GM23338 (cell line): ENCODE measurements at regions not wholly inside any gene's neighbourhood (a gene's known extent, or its start where the extent isn't known, plus 50 kb on each side); places are given as distances from the start of the nearest gene placed in this dataset.

ENCODE experiments used
- ATAC-seq: fragments of 200-7000 bp; cut with Tn5 transposase; 3 replicates; pipeline ENCODE4 v1.9.1; 2020
- DNase-seq: peaks from one replicate; pipeline ENCODE4 v3.0.0-alpha.2; 2015; ENCODE audit warnings: low spot score
- H2AFZ ChIP-seq: fragments of 200-600 bp; sonication (generic); 2 replicates; pipeline ENCODE4 v1.8.0; 2016; ENCODE audit warnings: antibody characterized with exemption, mild to moderate bottlenecking, moderate library complexity
- H3F3A ChIP-seq: fragments of 200-600 bp; sonication (generic); replicated peaks from 2 replicates; pipeline ENCODE4 v1.8.0; 2017; ENCODE audit warnings: antibody characterized with exemption, mixed run types, low read depth
- H3K27ac ChIP-seq: fragments of 200-600 bp; sonication (generic); 2 replicates; pipeline ENCODE4 v1.6.1; 2016; ENCODE audit warnings: low read depth
- H3K27me3 ChIP-seq: fragments of 200-600 bp; sonication (generic); 2 replicates; pipeline ENCODE4 v1.8.0; 2016; ENCODE audit warnings: mild to moderate bottlenecking, mixed run types, moderate library complexity; ENCODE audit not compliant: insufficient read depth
- H3K36me3 ChIP-seq: fragments of 200-600 bp; sonication (generic); 2 replicates; pipeline ENCODE4 v1.8.0; 2016; ENCODE audit warnings: mild to moderate bottlenecking; ENCODE audit not compliant: insufficient read depth
- H3K4me1 ChIP-seq: fragments of 200-600 bp; sonication (generic); 2 replicates; pipeline ENCODE4 v1.8.0; 2016; ENCODE audit warnings: mild to moderate bottlenecking, moderate library complexity; ENCODE audit not compliant: insufficient read depth
- H3K4me2 ChIP-seq: fragments of 200-600 bp; sonication (generic); 2 replicates; pipeline ENCODE4 v1.7.1; 2017; ENCODE audit warnings: mixed run types
- H3K4me3 ChIP-seq: fragments of 200-600 bp; sonication (generic); 2 replicates; pipeline ENCODE4 v1.6.1; 2016; ENCODE audit warnings: mixed run types
- H3K79me2 ChIP-seq: fragments of 200-600 bp; sonication (generic); replicated peaks from 2 replicates; pipeline ENCODE4 v1.8.0; 2017; ENCODE audit warnings: mild to moderate bottlenecking; ENCODE audit not compliant: insufficient read depth
- H3K9me2 ChIP-seq: fragments of 200-600 bp; sonication (generic); 2 replicates; pipeline ENCODE4 v1.8.0; 2017; ENCODE audit not compliant: insufficient read depth
- H4K20me1 ChIP-seq: fragments of 200-600 bp; sonication (generic); replicated peaks from 2 replicates; pipeline ENCODE4 v1.8.0; 2017; ENCODE audit warnings: mild to moderate bottlenecking; ENCODE audit not compliant: insufficient read depth
- H3K27ac Mint-ChIP-seq: 2 replicates; pipeline ENCODE4 v1.8.0; 2020; ENCODE audit warnings: inconsistent platforms, mild to moderate bottlenecking, moderate library complexity, mixed read lengths
- H3K27me3 Mint-ChIP-seq: 3 replicates; pipeline ENCODE4 v1.8.0; 2022; ENCODE audit warnings: low read depth, mild to moderate bottlenecking, moderate library complexity, mixed read lengths, inconsistent platforms; ENCODE audit not compliant: insufficient read depth, poor library complexity
- H3K36me3 Mint-ChIP-seq: 3 replicates; pipeline ENCODE4 v1.8.0; 2021; ENCODE audit warnings: low read depth, mild to moderate bottlenecking, inconsistent platforms, moderate library complexity, mixed read lengths
- H3K4me1 Mint-ChIP-seq: 3 replicates; pipeline ENCODE4 v1.8.0; 2020; ENCODE audit warnings: mild to moderate bottlenecking, inconsistent platforms, mixed read lengths
- H3K4me3 Mint-ChIP-seq: 3 replicates; pipeline ENCODE4 v1.8.0; 2021; ENCODE audit warnings: moderate library complexity, mild to moderate bottlenecking, inconsistent platforms, mixed read lengths
- H3K9me3 Mint-ChIP-seq: 3 replicates; pipeline ENCODE4 v1.8.0; 2020; ENCODE audit warnings: moderate library complexity, mild to moderate bottlenecking, inconsistent platforms, mixed read lengths
- CREB1 ChIP-seq: fragments of 250-450 bp; sonication (Bioruptor Pico); IDR thresholded peaks from 2 replicates; pipeline ENCODE4 v1.5.0; 2020; ENCODE audit warnings: low read depth, mild to moderate bottlenecking, moderate library complexity
- EZH2 ChIP-seq: fragments of 200-600 bp; sonication (generic); IDR thresholded peaks from one replicate; pipeline ENCODE4 v1.8.0; 2017; ENCODE audit warnings: antibody characterized with exemption, mild to moderate bottlenecking, low read depth; ENCODE audit not compliant: unreplicated experiment
- EZH2phosphoT487 ChIP-seq: fragments of 200-600 bp; sonication (generic); IDR thresholded peaks from one replicate; pipeline ENCODE4 v1.8.1; 2018; ENCODE audit warnings: antibody characterized with exemption; ENCODE audit not compliant: unreplicated experiment
- NANOG ChIP-seq: IDR thresholded peaks from 2 replicates; pipeline ENCODE4 v1.6.1; 2016; ENCODE audit warnings: antibody characterized with exemption, borderline replicate concordance
- POLR2AphosphoS5 ChIP-seq: IDR thresholded peaks from 2 replicates; pipeline ENCODE4 v1.6.1; 2016; ENCODE audit warnings: antibody characterized with exemption, low read depth
- STAT1 ChIP-seq: IDR thresholded peaks from one replicate; pipeline ENCODE4 v1.6.1; 2016; ENCODE audit warnings: antibody characterized with exemption; ENCODE audit not compliant: unreplicated experiment
- ZNF114 ChIP-seq: fragments of 250-450 bp; sonication (Bioruptor Pico); IDR thresholded peaks from 2 replicates; pipeline ENCODE4 v1.5.0; 2020; ENCODE audit warnings: mild to moderate bottlenecking, moderate library complexity
- TF ChIP-seq, protein P1 (sequence below): fragments of 250-450 bp; sonication (Bioruptor Pico); IDR thresholded peaks from 2 replicates; pipeline ENCODE4 v1.5.0; 2020; ENCODE audit warnings: mild to moderate bottlenecking, moderate library complexity

- TF ChIP-seq, protein P1, sequence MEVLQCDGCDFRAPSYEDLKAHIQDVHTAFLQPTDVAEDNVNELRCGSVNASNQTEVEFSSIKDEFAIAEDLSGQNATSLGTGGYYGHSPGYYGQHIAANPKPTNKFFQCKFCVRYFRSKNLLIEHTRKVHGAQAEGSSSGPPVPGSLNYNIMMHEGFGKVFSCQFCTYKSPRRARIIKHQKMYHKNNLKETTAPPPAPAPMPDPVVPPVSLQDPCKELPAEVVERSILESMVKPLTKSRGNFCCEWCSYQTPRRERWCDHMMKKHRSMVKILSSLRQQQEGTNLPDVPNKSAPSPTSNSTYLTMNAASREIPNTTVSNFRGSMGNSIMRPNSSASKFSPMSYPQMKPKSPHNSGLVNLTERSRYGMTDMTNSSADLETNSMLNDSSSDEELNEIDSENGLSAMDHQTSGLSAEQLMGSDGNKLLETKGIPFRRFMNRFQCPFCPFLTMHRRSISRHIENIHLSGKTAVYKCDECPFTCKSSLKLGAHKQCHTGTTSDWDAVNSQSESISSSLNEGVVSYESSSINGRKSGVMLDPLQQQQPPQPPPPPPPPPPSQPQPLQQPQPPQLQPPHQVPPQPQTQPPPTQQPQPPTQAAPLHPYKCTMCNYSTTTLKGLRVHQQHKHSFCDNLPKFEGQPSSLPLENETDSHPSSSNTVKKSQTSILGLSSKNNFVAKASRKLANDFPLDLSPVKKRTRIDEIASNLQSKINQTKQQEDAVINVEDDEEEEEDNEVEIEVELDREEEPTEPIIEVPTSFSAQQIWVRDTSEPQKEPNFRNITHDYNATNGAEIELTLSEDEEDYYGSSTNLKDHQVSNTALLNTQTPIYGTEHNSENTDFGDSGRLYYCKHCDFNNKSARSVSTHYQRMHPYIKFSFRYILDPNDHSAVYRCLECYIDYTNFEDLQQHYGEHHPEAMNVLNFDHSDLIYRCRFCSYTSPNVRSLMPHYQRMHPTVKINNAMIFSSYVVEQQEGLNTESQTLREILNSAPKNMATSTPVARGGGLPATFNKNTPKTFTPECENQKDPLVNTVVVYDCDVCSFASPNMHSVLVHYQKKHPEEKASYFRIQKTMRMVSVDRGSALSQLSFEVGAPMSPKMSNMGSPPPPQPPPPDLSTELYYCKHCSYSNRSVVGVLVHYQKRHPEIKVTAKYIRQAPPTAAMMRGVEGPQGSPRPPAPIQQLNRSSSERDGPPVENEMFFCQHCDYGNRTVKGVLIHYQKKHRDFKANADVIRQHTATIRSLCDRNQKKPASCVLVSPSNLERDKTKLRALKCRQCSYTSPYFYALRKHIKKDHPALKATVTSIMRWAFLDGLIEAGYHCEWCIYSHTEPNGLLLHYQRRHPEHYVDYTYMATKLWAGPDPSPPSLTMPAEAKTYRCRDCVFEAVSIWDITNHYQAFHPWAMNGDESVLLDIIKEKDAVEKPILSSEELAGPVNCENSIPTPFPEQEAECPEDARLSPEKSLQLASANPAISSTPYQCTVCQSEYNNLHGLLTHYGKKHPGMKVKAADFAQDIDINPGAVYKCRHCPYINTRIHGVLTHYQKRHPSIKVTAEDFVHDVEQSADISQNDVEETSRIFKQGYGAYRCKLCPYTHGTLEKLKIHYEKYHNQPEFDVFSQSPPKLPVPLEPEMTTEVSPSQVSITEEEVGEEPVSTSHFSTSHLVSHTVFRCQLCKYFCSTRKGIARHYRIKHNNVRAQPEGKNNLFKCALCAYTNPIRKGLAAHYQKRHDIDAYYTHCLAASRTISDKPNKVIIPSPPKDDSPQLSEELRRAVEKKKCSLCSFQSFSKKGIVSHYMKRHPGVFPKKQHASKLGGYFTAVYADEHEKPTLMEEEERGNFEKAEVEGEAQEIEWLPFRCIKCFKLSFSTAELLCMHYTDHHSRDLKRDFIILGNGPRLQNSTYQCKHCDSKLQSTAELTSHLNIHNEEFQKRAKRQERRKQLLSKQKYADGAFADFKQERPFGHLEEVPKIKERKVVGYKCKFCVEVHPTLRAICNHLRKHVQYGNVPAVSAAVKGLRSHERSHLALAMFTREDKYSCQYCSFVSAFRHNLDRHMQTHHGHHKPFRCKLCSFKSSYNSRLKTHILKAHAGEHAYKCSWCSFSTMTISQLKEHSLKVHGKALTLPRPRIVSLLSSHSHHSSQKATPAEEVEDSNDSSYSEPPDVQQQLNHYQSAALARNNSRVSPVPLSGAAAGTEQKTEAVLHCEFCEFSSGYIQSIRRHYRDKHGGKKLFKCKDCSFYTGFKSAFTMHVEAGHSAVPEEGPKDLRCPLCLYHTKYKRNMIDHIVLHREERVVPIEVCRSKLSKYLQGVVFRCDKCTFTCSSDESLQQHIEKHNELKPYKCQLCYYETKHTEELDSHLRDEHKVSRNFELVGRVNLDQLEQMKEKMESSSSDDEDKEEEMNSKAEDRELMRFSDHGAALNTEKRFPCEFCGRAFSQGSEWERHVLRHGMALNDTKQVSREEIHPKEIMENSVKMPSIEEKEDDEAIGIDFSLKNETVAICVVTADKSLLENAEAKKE (CRISPR knock-in tag): no peak
- TF ChIP-seq POLR2AphosphoS5 (no peak), ZNF114 (CRISPR knock-in tag) (no peak), CREB1 (no peak), STAT1 (no peak), EZH2 (no peak)
Measured at GRCh38 chr2:21821672-21822227, 698.0 kb downstream of the TDRD15 start (continued).

GRCh38 chr2:21822505-21822904, 698.7 kb downstream of the TDRD15 start:
- no peak overlapping the region for H3K4me3 ChIP-seq
- peak overlapping the region; percentile 31; the same call in 1 of the 2 replicates for H3K4me2 ChIP-seq
- peaks cover 12% of the 10 kb centered on the region for H3K4me1 ChIP-seq
- no peaks in the 10 kb centered on the region for H4K20me1 ChIP-seq
- no peak overlapping the region for H3K4me3 Mint-ChIP-seq
- no peaks in the 10 kb centered on the region for H3K9me2 ChIP-seq
- no peaks in the 10 kb centered on the region for H3K79me2 ChIP-seq
- no peaks in the 10 kb centered on the region for H3K27me3 Mint-ChIP-seq
- no peak overlapping the region for H2AFZ ChIP-seq
- H3K9me3 Mint-ChIP-seq: no peaks in the 10 kb centered on the region
- peaks cover 29% of the 10 kb centered on the region for H3K4me1 Mint-ChIP-seq
- H3F3A ChIP-seq: no peaks in the 10 kb centered on the region
- H3K36me3 ChIP-seq: no peaks in the 10 kb centered on the region; the same call in 1 of the 2 replicates
- no peak overlapping the region for H3K27ac Mint-ChIP-seq
- H3K27me3 ChIP-seq: no peaks in the 10 kb centered on the region
- H3K27ac ChIP-seq: no peak overlapping the region
- ATAC-seq (no peak), DNase-seq (no peak)
- no peaks in the 10 kb centered on the region for H3K36me3 Mint-ChIP-seq
- TF ChIP-seq, protein P1 (CRISPR knock-in tag): no peak
- TF ChIP-seq CREB1: no peak
- TF ChIP-seq NANOG: no peak
- no peak for TF ChIP-seq STAT1
- TF ChIP-seq EZH2phosphoT487: no peak
